SK-N-SH (cell line): ENCODE measurements at regions not wholly inside any gene's neighbourhood (a gene's known extent, or its start where the extent isn't known, plus 50 kb on each side); places are given as distances from the start of the nearest gene placed in this dataset.

Source experiments
- CTCF ChIA-PET: fragments of 300-600, 350-600 bp; formaldehyde crosslinking; extraction: SDS; loops from one replicate; lab custom pipeline; 2021; lab: Yijun Ruan, JAX
- POLR2A ChIA-PET: fragments of 350-600 bp; sonication (Branson Sonifier 250); formaldehyde crosslinking; extraction: SDS; loops from one replicate; lab custom pipeline; 2020; ENCODE audit warnings: antibody characterized with exemption, inconsistent platforms; lab: Yijun Ruan, JAX
- DNase-seq: peaks from one replicate; pipeline ENCODE4 v3.0.0; 2012
- H2AFZ ChIP-seq: fragments of 200-600 bp; sonication (generic); 2 replicates; pipeline ENCODE4 v1.8.1; 2016; ENCODE audit warnings: antibody characterized with exemption, mild to moderate bottlenecking, low read depth
- H3F3A ChIP-seq: fragments of 200-600 bp; sonication (generic); replicated peaks from 2 replicates; pipeline ENCODE3; 2016; ENCODE audit warnings: antibody characterized with exemption, mild to moderate bottlenecking; ENCODE audit not compliant: insufficient read depth
- H3K27ac ChIP-seq, 2 experiments: fragments of 200-500 bp in 1 of 2; fragments of 200-600 bp in 1 of 2; sonication (Bioruptor generic) in 1 of 2; sonication (generic), shearing (Covaris generic) in 1 of 2; 2 replicates each; pipeline versions ENCODE4 v1.5.1 to v1.6.1; 2014 to 2016; ENCODE audit warnings: low read depth in 2 of 2, inconsistent platforms in 1 of 2, low read length in 1 of 2, mild to moderate bottlenecking in 1 of 2, mixed read lengths in 1 of 2
- H3K27me3 ChIP-seq: fragments of 200-600 bp; sonication (generic), shearing (Covaris generic); 2 replicates; pipeline ENCODE4 v1.6.1; 2016; ENCODE audit warnings: mixed run types; ENCODE audit not compliant: insufficient read depth
- H3K36me3 ChIP-seq, 2 experiments: fragments of 200-500 bp in 1 of 2; fragments of 200-600 bp in 1 of 2; sonication (Bioruptor generic) in 1 of 2; sonication (generic) in 1 of 2; replicated peaks in 1 of 2; 2 replicates each; pipeline versions ENCODE3 to v1.5.1; 2014 to 2016; ENCODE audit warnings: low read length in 1 of 2, mild to moderate bottlenecking in 1 of 2; ENCODE audit not compliant: insufficient read depth in 2 of 2, control insufficient read depth in 1 of 2
- H3K4me1 ChIP-seq, 2 experiments: fragments of 200-500 bp in 1 of 2; fragments of 200-600 bp in 1 of 2; sonication (Bioruptor generic) in 1 of 2; sonication (generic), shearing (Covaris generic) in 1 of 2; 2 replicates each; pipeline versions ENCODE4 v1.5.1 to v1.6.1; 2014 to 2016; ENCODE audit warnings: low read depth in 1 of 2, low read length in 1 of 2, mixed run types in 1 of 2; ENCODE audit not compliant: insufficient read depth in 2 of 2, control insufficient read depth in 1 of 2
- H3K4me2 ChIP-seq: fragments of 200-600 bp; sonication (generic), shearing (Covaris generic); 2 replicates; pipeline ENCODE4 v1.6.1; 2017; ENCODE audit warnings: mixed run types
- H3K4me3 ChIP-seq, 2 experiments: fragments of 200-500 bp in 1 of 2; fragments of 200-600 bp in 1 of 2; sonication (Bioruptor generic) in 1 of 2; sonication (generic), shearing (Covaris generic) in 1 of 2; 2 replicates each; pipeline versions ENCODE4 v1.5.1 to v1.8.1; 2014 to 2016; ENCODE audit warnings: low read depth in 2 of 2, inconsistent platforms in 1 of 2, low read length in 1 of 2, mild to moderate bottlenecking in 1 of 2, mixed read lengths in 1 of 2, moderate library complexity in 1 of 2
- H3K79me2 ChIP-seq: fragments of 200-600 bp; sonication (generic); 2 replicates; pipeline ENCODE4 v1.8.1; 2017; ENCODE audit warnings: mild to moderate bottlenecking; ENCODE audit not compliant: insufficient read depth
- H3K9ac ChIP-seq: fragments of 200-600 bp; sonication (generic); 2 replicates; pipeline ENCODE4 v1.6.1; 2017; ENCODE audit warnings: mixed run types
- H3K9me2 ChIP-seq: fragments of 200-600 bp; sonication (generic); 2 replicates; pipeline ENCODE4 v1.6.1; 2017; ENCODE audit warnings: mixed run types
- H3K9me3 ChIP-seq: fragments of 200-600 bp; sonication (generic); 2 replicates; pipeline ENCODE4 v1.6.1; 2017; ENCODE audit warnings: mixed run types, mild to moderate bottlenecking, moderate library complexity
- H4K20me1 ChIP-seq: fragments of 200-600 bp; sonication (generic); 2 replicates; pipeline ENCODE4 v1.6.1; 2017; ENCODE audit warnings: mild to moderate bottlenecking, mixed run types; ENCODE audit not compliant: insufficient read depth
- CHD2 ChIP-seq: fragments of 150-350 bp; IDR thresholded peaks from 2 replicates; pipeline ENCODE4 v1.6.1; 2018; ENCODE audit warnings: low read length; ENCODE audit not compliant: partially characterized antibody
- FOSL2 ChIP-seq: IDR thresholded peaks from 2 replicates; pipeline ENCODE4 v1.4.0; 2012; ENCODE audit warnings: low read depth, mild to moderate bottlenecking, moderate library complexity, borderline replicate concordance
- GABPA ChIP-seq: IDR thresholded peaks from 2 replicates; pipeline ENCODE4 v1.4.0; 2012; ENCODE audit warnings: low read depth, mild to moderate bottlenecking
- MXI1 ChIP-seq: IDR thresholded peaks from 2 replicates; pipeline ENCODE4 v1.6.1; 2012; ENCODE audit warnings: mild to moderate bottlenecking, low read depth, low read length, improper control_type of control experiment
- NFIC ChIP-seq: IDR thresholded peaks from 2 replicates; pipeline ENCODE4 v1.4.0; 2012; ENCODE audit warnings: borderline replicate concordance
- RFX5 ChIP-seq: IDR thresholded peaks from 2 replicates; pipeline ENCODE4 v1.6.1; 2012; ENCODE audit warnings: mild to moderate bottlenecking, improper control_type of control experiment, low read length
- TCF12 ChIP-seq: IDR thresholded peaks from 2 replicates; pipeline ENCODE4 v1.4.0; 2012
- TEAD4 ChIP-seq: IDR thresholded peaks from 2 replicates; pipeline ENCODE4 v1.4.0; 2012; ENCODE audit warnings: mild to moderate bottlenecking, borderline replicate concordance; ENCODE audit not compliant: insufficient read depth
- YY1 ChIP-seq: IDR thresholded peaks from 2 replicates; pipeline ENCODE4 v1.4.0; 2012; ENCODE audit warnings: low read depth, mild to moderate bottlenecking
- WGBS: methylation state at CpG from one replicate; pipeline ENCODE4 v1.1.6; 2017; ENCODE audit warnings: low lambda C conversion rate; 5-methylcytosine and 5-hydroxymethylcytosine counted together
- TF ChIP-seq, protein P1 (sequence below): IDR thresholded peaks from 2 replicates; pipeline ENCODE4 v1.4.0; 2012; ENCODE audit warnings: low read depth
- TF ChIP-seq, protein P2 (sequence below): IDR thresholded peaks from 2 replicates; pipeline ENCODE4 v1.6.1; 2012; ENCODE audit warnings: mild to moderate bottlenecking, low read depth, low read length, moderate library complexity
- TF ChIP-seq, protein P3 (sequence below): fragments of 200-600 bp; sonication (generic); IDR thresholded peaks from 2 replicates; pipeline ENCODE4 v1.6.1; 2017; ENCODE audit warnings: antibody characterized with exemption, mild to moderate bottlenecking, moderate library complexity
- TF ChIP-seq, protein P4 (sequence below): IDR thresholded peaks from 2 replicates; pipeline ENCODE4 v1.4.0; 2012; ENCODE audit warnings: low read depth, borderline replicate concordance

DNA sequence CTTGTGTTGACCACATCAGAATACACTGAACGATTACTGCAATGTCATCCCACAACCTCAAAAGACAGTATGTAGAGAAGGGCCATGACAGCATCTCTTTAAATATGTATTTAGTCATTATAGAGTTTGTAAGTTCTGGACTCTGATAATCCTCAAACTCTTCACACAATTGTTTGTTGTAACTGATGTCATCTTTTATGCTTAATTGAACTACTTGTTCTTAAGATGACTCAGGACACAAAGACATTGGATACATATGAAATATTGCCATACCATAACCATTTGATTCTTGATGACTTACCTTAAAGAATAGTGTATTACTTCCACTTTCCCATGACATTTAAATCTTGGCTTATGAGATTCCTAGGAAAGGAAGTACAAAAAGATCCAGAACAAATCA is 347.6 kb downstream of the KLF5 start:
- TF ChIP-seq NFIC, result no peak
- no peak overlapping the region for H3K27ac ChIP-seq
- no peaks in the 10 kb centered on the region for H3K27me3 ChIP-seq
- H3K9me2 ChIP-seq, result no peaks in the 10 kb centered on the region
- 75% methylated on average over 1 of the region's 1 CpG for WGBS
- ChIA-PET POLR2A (no interaction called here), CTCF (interaction anchor here (1.3 kb wide), 1 partner anchor 33 kb away, joined by 3 read pairs; no protein-coding TSS in a partner anchor)
- H3K36me3 ChIP-seq, result no peaks in the 10 kb centered on the region
- H3K4me2 ChIP-seq, result no peak overlapping the region
- no peak overlapping the region for H3K9ac ChIP-seq
- no peaks in the 10 kb centered on the region for H3F3A ChIP-seq
- H3K4me3 ChIP-seq, result no peak overlapping the region
- no peaks in the 10 kb centered on the region; a peak in 1 of 4 replicates for H3K4me1 ChIP-seq
- H2AFZ ChIP-seq, result no peak overlapping the region
- H3K9me3 ChIP-seq, result no peaks in the 10 kb centered on the region
- no peak for DNase-seq
- no peaks in the 10 kb centered on the region for H4K20me1 ChIP-seq
- H3K79me2 ChIP-seq, result no peaks in the 10 kb centered on the region

DNA sequence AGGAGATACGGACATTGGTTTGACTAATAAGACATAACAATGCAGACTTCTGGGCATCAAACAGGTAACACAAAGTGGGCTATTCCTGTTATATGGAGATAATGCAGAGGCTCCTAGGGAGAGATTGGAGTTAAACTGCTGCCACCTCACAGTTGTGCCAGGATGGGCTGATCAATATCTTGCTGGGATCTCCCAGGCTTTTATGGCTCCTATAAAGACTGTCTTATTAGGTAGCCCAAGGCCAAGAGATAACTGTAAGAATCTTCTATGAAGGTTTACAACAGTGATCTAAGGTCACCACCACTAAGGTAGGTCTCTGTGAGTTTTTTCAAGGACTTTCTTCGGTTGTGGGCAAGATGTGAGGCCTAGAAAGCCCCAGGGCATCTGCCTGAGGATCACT is 345.8 kb downstream of the KLF5 start:
- Histone ChIP-seq H3K79me2 (no peaks in the 10 kb centered on the region), H3F3A (no peaks in the 10 kb centered on the region), H4K20me1 (no peaks in the 10 kb centered on the region), H3K27me3 (no peaks in the 10 kb centered on the region), H3K36me3 (no peaks in the 10 kb centered on the region), H3K9me3 (no peaks in the 10 kb centered on the region), H3K4me2 (no peak overlapping the region), H3K9me2 (no peaks in the 10 kb centered on the region), H3K27ac (no peak overlapping the region), H3K9ac (no peak overlapping the region), H3K4me3 (no peak overlapping the region), H2AFZ (no peak overlapping the region), H3K4me1 (no peaks in the 10 kb centered on the region; a peak in 1 of 4 replicates)
- TF ChIP-seq RFX5 (no peak), FOSL2 (no peak), TCF12 (no peak), MXI1 (no peak), YY1 (no peak), TEAD4 (no peak), GABPA (no peak), CHD2 (no peak)
- TF ChIP-seq, protein P1, sequence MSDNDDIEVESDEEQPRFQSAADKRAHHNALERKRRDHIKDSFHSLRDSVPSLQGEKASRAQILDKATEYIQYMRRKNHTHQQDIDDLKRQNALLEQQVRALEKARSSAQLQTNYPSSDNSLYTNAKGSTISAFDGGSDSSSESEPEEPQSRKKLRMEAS, result no peak
- TF ChIP-seq, protein P2, sequence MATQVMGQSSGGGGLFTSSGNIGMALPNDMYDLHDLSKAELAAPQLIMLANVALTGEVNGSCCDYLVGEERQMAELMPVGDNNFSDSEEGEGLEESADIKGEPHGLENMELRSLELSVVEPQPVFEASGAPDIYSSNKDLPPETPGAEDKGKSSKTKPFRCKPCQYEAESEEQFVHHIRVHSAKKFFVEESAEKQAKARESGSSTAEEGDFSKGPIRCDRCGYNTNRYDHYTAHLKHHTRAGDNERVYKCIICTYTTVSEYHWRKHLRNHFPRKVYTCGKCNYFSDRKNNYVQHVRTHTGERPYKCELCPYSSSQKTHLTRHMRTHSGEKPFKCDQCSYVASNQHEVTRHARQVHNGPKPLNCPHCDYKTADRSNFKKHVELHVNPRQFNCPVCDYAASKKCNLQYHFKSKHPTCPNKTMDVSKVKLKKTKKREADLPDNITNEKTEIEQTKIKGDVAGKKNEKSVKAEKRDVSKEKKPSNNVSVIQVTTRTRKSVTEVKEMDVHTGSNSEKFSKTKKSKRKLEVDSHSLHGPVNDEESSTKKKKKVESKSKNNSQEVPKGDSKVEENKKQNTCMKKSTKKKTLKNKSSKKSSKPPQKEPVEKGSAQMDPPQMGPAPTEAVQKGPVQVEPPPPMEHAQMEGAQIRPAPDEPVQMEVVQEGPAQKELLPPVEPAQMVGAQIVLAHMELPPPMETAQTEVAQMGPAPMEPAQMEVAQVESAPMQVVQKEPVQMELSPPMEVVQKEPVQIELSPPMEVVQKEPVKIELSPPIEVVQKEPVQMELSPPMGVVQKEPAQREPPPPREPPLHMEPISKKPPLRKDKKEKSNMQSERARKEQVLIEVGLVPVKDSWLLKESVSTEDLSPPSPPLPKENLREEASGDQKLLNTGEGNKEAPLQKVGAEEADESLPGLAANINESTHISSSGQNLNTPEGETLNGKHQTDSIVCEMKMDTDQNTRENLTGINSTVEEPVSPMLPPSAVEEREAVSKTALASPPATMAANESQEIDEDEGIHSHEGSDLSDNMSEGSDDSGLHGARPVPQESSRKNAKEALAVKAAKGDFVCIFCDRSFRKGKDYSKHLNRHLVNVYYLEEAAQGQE, result no peak
- TF ChIP-seq, protein P3, sequence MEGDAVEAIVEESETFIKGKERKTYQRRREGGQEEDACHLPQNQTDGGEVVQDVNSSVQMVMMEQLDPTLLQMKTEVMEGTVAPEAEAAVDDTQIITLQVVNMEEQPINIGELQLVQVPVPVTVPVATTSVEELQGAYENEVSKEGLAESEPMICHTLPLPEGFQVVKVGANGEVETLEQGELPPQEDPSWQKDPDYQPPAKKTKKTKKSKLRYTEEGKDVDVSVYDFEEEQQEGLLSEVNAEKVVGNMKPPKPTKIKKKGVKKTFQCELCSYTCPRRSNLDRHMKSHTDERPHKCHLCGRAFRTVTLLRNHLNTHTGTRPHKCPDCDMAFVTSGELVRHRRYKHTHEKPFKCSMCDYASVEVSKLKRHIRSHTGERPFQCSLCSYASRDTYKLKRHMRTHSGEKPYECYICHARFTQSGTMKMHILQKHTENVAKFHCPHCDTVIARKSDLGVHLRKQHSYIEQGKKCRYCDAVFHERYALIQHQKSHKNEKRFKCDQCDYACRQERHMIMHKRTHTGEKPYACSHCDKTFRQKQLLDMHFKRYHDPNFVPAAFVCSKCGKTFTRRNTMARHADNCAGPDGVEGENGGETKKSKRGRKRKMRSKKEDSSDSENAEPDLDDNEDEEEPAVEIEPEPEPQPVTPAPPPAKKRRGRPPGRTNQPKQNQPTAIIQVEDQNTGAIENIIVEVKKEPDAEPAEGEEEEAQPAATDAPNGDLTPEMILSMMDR, result no peak
- TF ChIP-seq, protein P4, sequence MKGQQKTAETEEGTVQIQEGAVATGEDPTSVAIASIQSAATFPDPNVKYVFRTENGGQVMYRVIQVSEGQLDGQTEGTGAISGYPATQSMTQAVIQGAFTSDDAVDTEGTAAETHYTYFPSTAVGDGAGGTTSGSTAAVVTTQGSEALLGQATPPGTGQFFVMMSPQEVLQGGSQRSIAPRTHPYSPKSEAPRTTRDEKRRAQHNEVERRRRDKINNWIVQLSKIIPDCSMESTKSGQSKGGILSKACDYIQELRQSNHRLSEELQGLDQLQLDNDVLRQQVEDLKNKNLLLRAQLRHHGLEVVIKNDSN, result no peak
- CTCF ChIA-PET, result interaction anchor here (1.7 kb wide), 1 partner anchor 14 kb away, joined by 4 read pairs; no protein-coding TSS in a partner anchor
- 39% methylated on average over 2 of the region's 2 CpGs for WGBS
- POLR2A ChIA-PET, result no interaction called here
- no peak for DNase-seq
